Astrocyte (in vitro differentiated cells and primary cell): ENCODE measurements at regions not wholly inside any gene's neighbourhood (a gene's known extent, or its start where the extent isn't known, plus 50 kb on each side); places are given as distances from the start of the nearest gene placed in this dataset.

ENCODE experiments used
- DNase-seq: peaks from one replicate; pipeline ENCODE4 v3.0.0-alpha.2; 2010; ENCODE audit warnings: low read depth
- FAIRE-seq: peaks from 2 replicates; lab custom pipeline; 2011; peaks lifted over from hg19 to GRCh38; lab: Jason Lieb, UNC
- H2AFZ ChIP-seq: 2 replicates; pipeline ENCODE4 v1.6.0; 2012; ENCODE audit warnings: low read depth, low read length, inconsistent platforms
- H3K27ac ChIP-seq: 2 replicates; pipeline ENCODE4 v1.5.1; 2011; ENCODE audit warnings: low read depth, low read length, inconsistent platforms
- H3K27me3 ChIP-seq: 2 replicates; pipeline ENCODE4 v1.6.0; 2011; ENCODE audit warnings: low read length, inconsistent platforms; ENCODE audit not compliant: insufficient read depth
- H3K36me3 ChIP-seq: 2 replicates; pipeline ENCODE4 v1.5.1; 2011; ENCODE audit warnings: low read length, inconsistent platforms; ENCODE audit not compliant: insufficient read depth
- H3K4me1 ChIP-seq: 2 replicates; pipeline ENCODE4 v1.5.1; 2011; ENCODE audit warnings: low read length, inconsistent platforms; ENCODE audit not compliant: insufficient read depth
- H3K4me2 ChIP-seq: 2 replicates; pipeline ENCODE4 v1.6.0; 2012; ENCODE audit warnings: low read length, inconsistent platforms
- H3K4me3 ChIP-seq: 2 replicates; pipeline ENCODE4 v1.5.1; 2011; ENCODE audit warnings: low read depth, mild to moderate bottlenecking, low read length, inconsistent platforms; ENCODE audit not compliant: insufficient read depth
- H3K79me2 ChIP-seq: 2 replicates; pipeline ENCODE4 v1.6.0; 2012; ENCODE audit warnings: mild to moderate bottlenecking, low read length, inconsistent platforms; ENCODE audit not compliant: insufficient read depth
- H3K9ac ChIP-seq: 2 replicates; pipeline ENCODE4 v1.6.0; 2012; ENCODE audit warnings: mild to moderate bottlenecking, low read length, inconsistent platforms
- H3K9me3 ChIP-seq: 2 replicates; pipeline ENCODE4 v1.5.1; 2012; ENCODE audit warnings: low read depth, mild to moderate bottlenecking, low read length, inconsistent platforms; ENCODE audit not compliant: insufficient read depth
- H4K20me1 ChIP-seq: 2 replicates; pipeline ENCODE4 v1.6.0; 2012; ENCODE audit warnings: low read length, inconsistent platforms; ENCODE audit not compliant: insufficient read depth
- H3K27ac Mint-ChIP-seq: one replicate; pipeline ENCODE4 v1.8.0; 2021; ENCODE audit warnings: mild to moderate bottlenecking, mixed read lengths; ENCODE audit not compliant: unreplicated experiment
- H3K27me3 Mint-ChIP-seq: one replicate; pipeline ENCODE4 v1.8.0; 2021; ENCODE audit warnings: low read depth, mixed read lengths; ENCODE audit not compliant: unreplicated experiment
- H3K36me3 Mint-ChIP-seq: one replicate; pipeline ENCODE4 v1.8.0; 2021; ENCODE audit warnings: low read depth, mixed read lengths; ENCODE audit not compliant: unreplicated experiment
- H3K4me1 Mint-ChIP-seq: one replicate; pipeline ENCODE4 v1.8.0; 2021; ENCODE audit warnings: low read depth, mixed read lengths; ENCODE audit not compliant: unreplicated experiment
- H3K4me3 Mint-ChIP-seq: one replicate; pipeline ENCODE4 v1.8.0; 2021; ENCODE audit warnings: mild to moderate bottlenecking, moderate library complexity, mixed read lengths; ENCODE audit not compliant: unreplicated experiment
- H3K9me3 Mint-ChIP-seq: one replicate; pipeline ENCODE4 v1.8.0; 2021; ENCODE audit warnings: mild to moderate bottlenecking, mixed read lengths; ENCODE audit not compliant: unreplicated experiment
- EZH2 ChIP-seq: IDR thresholded peaks from 2 replicates; pipeline ENCODE4 v1.6.1; 2012; ENCODE audit warnings: mild to moderate bottlenecking, low read length, inconsistent platforms; ENCODE audit not compliant: insufficient read depth
- TF ChIP-seq, protein P1 (sequence below): IDR thresholded peaks from 2 replicates; pipeline ENCODE4 v1.5.1; 2011; ENCODE audit warnings: low read depth, mild to moderate bottlenecking, inconsistent platforms, low read length, moderate library complexity; ENCODE audit not compliant: insufficient read depth

DNA sequence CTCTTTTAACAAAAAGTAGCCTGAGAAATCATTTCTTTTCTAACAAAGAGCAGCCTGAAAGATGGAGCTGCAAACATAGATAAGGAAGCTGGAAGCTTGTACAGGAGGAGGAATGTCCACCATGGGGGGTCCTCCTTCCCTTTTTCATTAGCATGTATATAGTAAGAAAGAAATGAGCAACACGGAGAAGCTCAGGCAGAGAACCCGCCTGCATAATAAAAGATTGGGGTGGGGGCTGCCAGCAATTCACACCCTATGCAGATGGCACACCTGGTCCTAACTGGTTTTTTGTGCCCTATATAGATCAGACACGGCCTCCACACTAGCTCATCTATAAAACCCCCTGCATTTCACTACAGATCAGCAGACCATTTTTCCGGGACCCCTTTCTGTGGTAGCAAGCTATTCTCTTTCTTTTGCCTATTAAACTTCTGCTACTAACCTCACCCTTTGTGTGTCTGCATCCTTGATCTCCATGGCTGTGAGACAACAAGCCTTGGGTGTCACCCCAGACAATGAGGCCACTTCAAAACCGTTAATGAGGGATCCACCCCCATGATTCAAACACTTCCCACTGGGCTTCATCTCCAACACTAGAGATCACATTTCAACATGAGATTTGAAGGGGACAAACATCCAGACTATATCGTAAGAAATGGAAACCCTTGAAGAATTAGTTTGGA, 167.5 kb upstream of the FREM2 start:
- H3K79me2 ChIP-seq: no peaks in the 10 kb centered on the region
- TF ChIP-seq, protein P1, sequence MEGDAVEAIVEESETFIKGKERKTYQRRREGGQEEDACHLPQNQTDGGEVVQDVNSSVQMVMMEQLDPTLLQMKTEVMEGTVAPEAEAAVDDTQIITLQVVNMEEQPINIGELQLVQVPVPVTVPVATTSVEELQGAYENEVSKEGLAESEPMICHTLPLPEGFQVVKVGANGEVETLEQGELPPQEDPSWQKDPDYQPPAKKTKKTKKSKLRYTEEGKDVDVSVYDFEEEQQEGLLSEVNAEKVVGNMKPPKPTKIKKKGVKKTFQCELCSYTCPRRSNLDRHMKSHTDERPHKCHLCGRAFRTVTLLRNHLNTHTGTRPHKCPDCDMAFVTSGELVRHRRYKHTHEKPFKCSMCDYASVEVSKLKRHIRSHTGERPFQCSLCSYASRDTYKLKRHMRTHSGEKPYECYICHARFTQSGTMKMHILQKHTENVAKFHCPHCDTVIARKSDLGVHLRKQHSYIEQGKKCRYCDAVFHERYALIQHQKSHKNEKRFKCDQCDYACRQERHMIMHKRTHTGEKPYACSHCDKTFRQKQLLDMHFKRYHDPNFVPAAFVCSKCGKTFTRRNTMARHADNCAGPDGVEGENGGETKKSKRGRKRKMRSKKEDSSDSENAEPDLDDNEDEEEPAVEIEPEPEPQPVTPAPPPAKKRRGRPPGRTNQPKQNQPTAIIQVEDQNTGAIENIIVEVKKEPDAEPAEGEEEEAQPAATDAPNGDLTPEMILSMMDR: no peak
- TF ChIP-seq EZH2: no peak
- H3K4me1 ChIP-seq: no peaks in the 10 kb centered on the region
- no peaks in the 10 kb centered on the region for H4K20me1 ChIP-seq
- Mint-ChIP-seq H3K4me3 (no peak overlapping the region), H3K9me3 (peaks cover 2% of the 10 kb centered on the region), H3K27me3 (no peaks in the 10 kb centered on the region), H3K36me3 (peaks cover 2% of the 10 kb centered on the region), H3K4me1 (no peaks in the 10 kb centered on the region), H3K27ac (no peak overlapping the region)
- H3K27me3 ChIP-seq: no peaks in the 10 kb centered on the region
- no peak overlapping the region for H3K27ac ChIP-seq
- H3K4me3 ChIP-seq: no peak overlapping the region
- DNase-seq: no peak
- no peak for FAIRE-seq
- H2AFZ ChIP-seq: no peak overlapping the region
- H3K36me3 ChIP-seq: no peaks in the 10 kb centered on the region
- no peaks in the 10 kb centered on the region for H3K9me3 ChIP-seq
- no peak overlapping the region for H3K9ac ChIP-seq
- no peak overlapping the region for H3K4me2 ChIP-seq

DNA sequence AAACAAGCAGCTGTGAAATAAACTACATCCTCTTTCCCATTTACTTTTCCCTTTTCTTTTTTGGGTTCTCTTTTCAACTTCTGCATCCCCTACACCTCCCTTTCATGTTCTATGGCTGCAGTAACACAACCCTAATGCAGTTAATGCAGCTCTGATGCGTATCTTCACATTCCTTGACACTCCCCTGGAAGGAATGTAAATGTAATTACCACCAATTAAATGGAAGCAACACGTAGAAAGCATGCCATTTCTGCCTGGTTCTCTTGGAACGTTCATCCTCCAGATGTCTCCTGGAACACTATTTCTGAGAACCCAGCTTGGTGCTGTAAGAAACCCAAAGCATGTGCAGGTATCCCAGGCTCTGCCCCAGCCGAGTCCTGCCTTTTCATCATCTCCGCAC, 166.8 kb upstream of the FREM2 start:
- H3K4me1 Mint-ChIP-seq: no peaks in the 10 kb centered on the region
- Histone ChIP-seq H3K36me3 (no peaks in the 10 kb centered on the region), H3K4me3 (no peak overlapping the region), H3K9me3 (no peaks in the 10 kb centered on the region), H3K79me2 (no peaks in the 10 kb centered on the region), H2AFZ (no peak overlapping the region), H3K27ac (no peak overlapping the region), H3K9ac (no peak overlapping the region), H4K20me1 (no peaks in the 10 kb centered on the region), H3K4me2 (no peak overlapping the region), H3K27me3 (no peaks in the 10 kb centered on the region), H3K4me1 (no peaks in the 10 kb centered on the region)
- TF ChIP-seq, protein P1: no peak
- no peak for TF ChIP-seq EZH2
- peaks cover 2% of the 10 kb centered on the region for H3K9me3 Mint-ChIP-seq
- DNase-seq (no peak), FAIRE-seq (no peak)
- H3K27ac Mint-ChIP-seq: no peak overlapping the region
- H3K36me3 Mint-ChIP-seq: peaks cover 2% of the 10 kb centered on the region
- no peaks in the 10 kb centered on the region for H3K27me3 Mint-ChIP-seq
- no peak overlapping the region for H3K4me3 Mint-ChIP-seq

DNA sequence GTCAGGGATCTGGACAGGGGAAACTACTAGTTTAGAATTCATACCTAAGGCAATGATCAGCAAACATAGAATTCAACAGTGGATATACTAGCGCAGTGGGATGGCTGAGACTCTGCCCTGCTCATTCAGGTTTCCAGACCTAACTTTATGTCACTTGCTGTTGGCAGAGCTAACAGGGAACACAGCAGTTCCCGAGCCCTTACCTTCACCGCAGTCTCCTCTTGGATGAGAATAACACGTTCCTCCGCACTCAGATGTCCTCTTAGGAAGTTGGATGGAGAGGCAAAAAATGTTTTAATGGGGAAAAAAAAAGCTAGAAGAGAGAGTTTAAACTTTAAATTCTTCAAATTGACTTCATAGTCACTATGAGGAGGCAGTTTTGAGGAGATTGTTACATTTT, 159.7 kb upstream of the FREM2 start:
- Mint-ChIP-seq H3K36me3 (no peaks in the 10 kb centered on the region), H3K4me3 (no peak overlapping the region), H3K27ac (no peak overlapping the region), H3K9me3 (no peaks in the 10 kb centered on the region), H3K27me3 (no peaks in the 10 kb centered on the region), H3K4me1 (no peaks in the 10 kb centered on the region)
- TF ChIP-seq, protein P1: no peak
- no peak for TF ChIP-seq EZH2
- Histone ChIP-seq H3K4me3 (no peak overlapping the region), H3K4me2 (no peak overlapping the region), H3K27me3 (peaks cover 2% of the 10 kb centered on the region), H3K9ac (no peak overlapping the region), H3K36me3 (no peaks in the 10 kb centered on the region), H3K4me1 (no peaks in the 10 kb centered on the region), H3K27ac (no peak overlapping the region), H2AFZ (no peak overlapping the region), H3K79me2 (no peaks in the 10 kb centered on the region), H3K9me3 (no peaks in the 10 kb centered on the region), H4K20me1 (no peaks in the 10 kb centered on the region)
- no peak for FAIRE-seq
- DNase-seq: no peak
